ENCODE measurements at regions not wholly inside any gene's neighbourhood (a gene's known extent, or its start where the extent isn't known, plus 50 kb on each side); places are given as distances from the start of the nearest gene placed in this dataset.
"Not testable (repeated sequence)": the region's sequence is repeated elsewhere in the genome, so short reads cannot be mapped to it uniquely, and the experiment has no call there.

- no peak for DNase-seq
Observed at GRCh38 chr2:142649581-142649980, 227.9 kb upstream of the KYNU start.

GRCh38 chr2:142642650-142643049 is 234.8 kb upstream of the KYNU start:
- no peak for DNase-seq

GRCh38 chr2:142629193-142629592 is 248.3 kb upstream of the KYNU start:
- no peak for DNase-seq

- no peak for DNase-seq
Observed at GRCh38 chr2:142621287-142621686, 256.2 kb upstream of the KYNU start.

GRCh38 chr2:142617461-142617860 is 260.0 kb upstream of the KYNU start:
- DNase-seq: no peak

- no peak for DNase-seq
Observed at GRCh38 chr2:142615876-142616275, 261.6 kb upstream of the KYNU start.

GRCh38 chr2:142613193-142613592 is 264.3 kb upstream of the KYNU start:
- DNase-seq: not testable (repeated sequence)

GRCh38 chr2:142605421-142605820 is 272.0 kb upstream of the KYNU start:
- DNase-seq: peak; percentile 2

GRCh38 chr2:142603759-142604158 is 273.7 kb upstream of the KYNU start:
- DNase-seq: peak; percentile 2

- DNase-seq: no peak
Observed at GRCh38 chr2:142602418-142602989, 275.0 kb upstream of the KYNU start.

GRCh38 chr2:142601794-142602193 is 275.7 kb upstream of the KYNU start:
- no peak for DNase-seq

- DNase-seq: no peak
Observed at GRCh38 chr2:142599504-142599903, 278.0 kb upstream of the KYNU start.

GRCh38 chr2:142598846-142599245 is 278.6 kb upstream of the KYNU start:
- DNase-seq: no peak

- DNase-seq: no peak
Observed at GRCh38 chr2:142596334-142597088, 281.0 kb upstream of the KYNU start.

GRCh38 chr2:142594935-142595334 is 282.5 kb upstream of the KYNU start:
- no peak for DNase-seq

- DNase-seq: no peak
Observed at GRCh38 chr2:142592171-142592570, 285.3 kb upstream of the KYNU start.

GRCh38 chr2:142591420-142591819 is 286.0 kb upstream of the KYNU start:
- no peak for DNase-seq

- no peak for DNase-seq
Observed at GRCh38 chr2:142588269-142588668, 289.2 kb upstream of the KYNU start.

GRCh38 chr2:142586693-142587580 is 290.5 kb upstream of the KYNU start:
- DNase-seq: no peak

- no peak for DNase-seq
Observed at GRCh38 chr2:142585785-142586184, 291.7 kb upstream of the KYNU start.

GRCh38 chr2:142582317-142582716 is 295.1 kb upstream of the KYNU start:
- no peak for DNase-seq

GRCh38 chr2:142581491-142581890 is 296.0 kb upstream of the KYNU start:
- DNase-seq: no peak

- DNase-seq: no peak
Observed at GRCh38 chr2:142580691-142581090, 296.8 kb upstream of the KYNU start.

Measured in muscle of arm (tissue), 1 donor.